CD14-positive monocyte (primary cell): ENCODE measurements at regions not wholly inside any gene's neighbourhood (a gene's known extent, or its start where the extent isn't known, plus 50 kb on each side); places are given as distances from the start of the nearest gene placed in this dataset.

Experiments used
- DNase-seq, 3 donors: peaks; one replicate each; pipeline ENCODE4 v3.0.0-alpha.2; 2011 to 2022
- H2AFZ ChIP-seq: 2 replicates; pipeline ENCODE4 v1.6.0; 2012; ENCODE audit warnings: mild to moderate bottlenecking, low read depth, low read length, inconsistent platforms; ENCODE audit not compliant: insufficient read depth, poor library complexity, severe bottlenecking
- H3K27ac ChIP-seq, 2 donors: 1 replicate in 1 of 2; 2 replicates in 1 of 2; pipeline ENCODE4 v1.5.1; 2012 to 2013; ENCODE audit warnings: low read length in 2 of 2, control low read depth in 1 of 2, inconsistent platforms in 1 of 2, low read depth in 1 of 2, mild to moderate bottlenecking in 1 of 2
- H3K27me3 ChIP-seq, 2 donors: one replicate each; pipeline versions ENCODE4 v1.6.0 to v1.6.1; 2011 to 2013; ENCODE audit warnings: low read length in 2 of 2; ENCODE audit not compliant: control insufficient read depth in 2 of 2, insufficient read depth in 2 of 2
- H3K36me3 ChIP-seq, 2 donors: replicated peaks in 1 of 2; 1 replicate in 1 of 2; 2 replicates in 1 of 2; pipeline versions ENCODE4 v1.5.1 to v1.6.1; 2012 to 2013; ENCODE audit warnings: low read length in 2 of 2, control low read depth in 1 of 2, inconsistent platforms in 1 of 2, mild to moderate bottlenecking in 1 of 2; ENCODE audit not compliant: insufficient read depth in 2 of 2, control insufficient read depth in 1 of 2
- H3K4me1 ChIP-seq, 2 donors: 1 replicate in 1 of 2; 2 replicates in 1 of 2; pipeline versions ENCODE4 v1.5.1 to v1.6.1; 2012 to 2013; ENCODE audit warnings: low read length in 2 of 2, control low read depth in 1 of 2, inconsistent platforms in 1 of 2, mild to moderate bottlenecking in 1 of 2, moderate library complexity in 1 of 2; ENCODE audit not compliant: insufficient read depth in 2 of 2, control insufficient read depth in 1 of 2
- H3K4me2 ChIP-seq: replicated peaks from 2 replicates; pipeline ENCODE3; 2012; ENCODE audit warnings: low read length, moderate library complexity, mild to moderate bottlenecking; ENCODE audit not compliant: poor library complexity, severe bottlenecking; ENCODE audit errors: extremely low read depth
- H3K4me3 ChIP-seq, 3 experiments: fragments of 200-600 bp in 1 of 3; sonication (generic) in 1 of 3; replicated peaks in 1 of 3; 1 replicate in 2 of 3; 2 replicates in 1 of 3; pipeline ENCODE4 v1.5.1; 2011 to 2013; ENCODE audit warnings: low read length in 3 of 3, mild to moderate bottlenecking in 3 of 3, control low read depth in 2 of 3, low read depth in 2 of 3, inconsistent platforms in 1 of 3, moderate library complexity in 1 of 3
- H3K79me2 ChIP-seq: 2 replicates; pipeline ENCODE4 v1.6.0; 2012; ENCODE audit warnings: mild to moderate bottlenecking, control low read depth, inconsistent platforms, low read length, moderate library complexity; ENCODE audit not compliant: insufficient read depth
- H3K9ac ChIP-seq: 2 replicates; pipeline ENCODE4 v1.6.0; 2017; ENCODE audit warnings: low read length, mild to moderate bottlenecking; ENCODE audit not compliant: insufficient read depth, poor library complexity, severe bottlenecking
- H3K9me3 ChIP-seq, 2 donors: replicated peaks in 1 of 2; 1 replicate in 1 of 2; 2 replicates in 1 of 2; pipeline versions ENCODE4 v1.5.1 to v1.6.1; 2012 to 2013; ENCODE audit warnings: low read length in 2 of 2, control low read depth in 1 of 2; ENCODE audit not compliant: control insufficient read depth in 1 of 2, insufficient read depth in 1 of 2
- H4K20me1 ChIP-seq: 2 replicates; pipeline ENCODE4 v1.6.0; 2012; ENCODE audit warnings: mild to moderate bottlenecking, low read length, control low read depth, moderate library complexity; ENCODE audit not compliant: insufficient read depth
- H3K27ac Mint-ChIP-seq, 7 donors: one replicate each; pipeline ENCODE4 v1.8.0; 2020; ENCODE audit warnings: mild to moderate bottlenecking in 7 of 7, mixed read lengths in 7 of 7, moderate library complexity in 6 of 7, inconsistent platforms in 2 of 7
- H3K27me3 Mint-ChIP-seq, 3 donors: one replicate each; pipeline ENCODE4 v1.8.0; 2021 to 2022; ENCODE audit warnings: low read depth in 3 of 3, mild to moderate bottlenecking in 3 of 3, mixed read lengths in 3 of 3, moderate library complexity in 3 of 3, inconsistent platforms in 1 of 3
- H3K36me3 Mint-ChIP-seq, 2 donors: one replicate each; pipeline ENCODE4 v1.8.0; 2020; ENCODE audit warnings: mixed read lengths in 2 of 2, inconsistent platforms in 1 of 2, mild to moderate bottlenecking in 1 of 2
- H3K4me1 Mint-ChIP-seq: one replicate; pipeline ENCODE4 v1.8.0; 2020; ENCODE audit warnings: mild to moderate bottlenecking, mixed read lengths
- H3K4me3 Mint-ChIP-seq, 2 donors: one replicate each; pipeline ENCODE4 v1.8.0; 2020; ENCODE audit warnings: mild to moderate bottlenecking in 2 of 2, mixed read lengths in 2 of 2, moderate library complexity in 1 of 2
- H3K9me3 Mint-ChIP-seq, 7 donors: one replicate each; pipeline ENCODE4 v1.8.0; 2020 to 2022; ENCODE audit warnings: mixed read lengths in 7 of 7, mild to moderate bottlenecking in 6 of 7, moderate library complexity in 6 of 7, inconsistent platforms in 2 of 7
- WGBS: methylation state at CpG from one replicate; pipeline ENCODE4 v1.1.5; 2013; ENCODE audit warnings: missing lambda C conversion rate; ENCODE audit not compliant: insufficient coverage; 5-methylcytosine and 5-hydroxymethylcytosine counted together
- intact Hi-C, 2 donors: fragments of 100-400 bp; cut with micrococcal nuclease; formaldehyde crosslinking; loops; one replicate each; pipeline versions ENCODE4 v1.15.0 to v1.15.1; 2023
- TF ChIP-seq, protein P1 (sequence below): fragments of 200-600 bp; IDR thresholded peaks from one replicate; pipeline ENCODE4 v1.8.0; 2022; ENCODE audit warnings: antibody characterized with exemption, mild to moderate bottlenecking

DNA sequence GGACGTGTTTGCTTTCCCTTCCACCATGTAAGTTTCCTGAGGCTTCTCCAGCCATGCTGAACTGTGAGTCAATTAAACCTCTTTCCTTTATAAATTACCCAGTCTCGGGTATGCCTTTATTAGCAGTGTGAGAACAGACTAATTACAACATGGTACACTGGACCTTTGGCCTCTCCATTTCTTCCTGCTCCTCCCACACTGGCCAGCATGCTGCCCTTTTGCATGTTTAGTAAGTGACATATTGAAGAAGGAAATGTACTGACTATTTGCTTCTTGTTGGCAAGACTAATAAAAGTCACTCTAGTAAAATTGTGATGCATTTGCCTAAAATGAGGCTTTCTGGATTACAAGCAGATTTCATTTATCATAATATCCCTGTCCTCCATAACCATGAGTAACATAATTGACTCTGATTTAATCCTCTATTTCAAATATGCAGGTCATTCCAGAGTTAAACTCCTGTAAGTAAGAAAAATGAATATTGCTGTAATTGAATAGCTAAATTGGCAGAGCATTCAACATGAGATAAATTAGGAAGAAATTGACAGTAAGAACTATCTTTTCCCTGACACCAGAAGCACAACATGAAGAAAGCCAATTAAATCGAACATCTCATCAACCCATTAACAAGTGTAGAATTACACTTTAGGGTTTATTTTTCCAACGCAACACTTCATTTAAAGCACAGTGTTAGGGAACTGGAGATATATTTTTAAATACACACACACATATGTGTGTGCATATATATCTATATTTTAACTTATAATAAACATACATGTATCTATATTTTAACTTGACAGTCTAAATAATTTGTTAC lies 427.8 kb upstream of the ZP4 start:
- no peaks in the 10 kb centered on the region for H3K36me3 ChIP-seq
- no peaks in the 10 kb centered on the region for H3K4me1 ChIP-seq
- peaks cover 0 to 11% (median 7%) of the 10 kb centered on the region in 7 donors for H3K9me3 Mint-ChIP-seq
- H3K4me3 Mint-ChIP-seq, result no peak overlapping the region
- TF ChIP-seq, protein P1, sequence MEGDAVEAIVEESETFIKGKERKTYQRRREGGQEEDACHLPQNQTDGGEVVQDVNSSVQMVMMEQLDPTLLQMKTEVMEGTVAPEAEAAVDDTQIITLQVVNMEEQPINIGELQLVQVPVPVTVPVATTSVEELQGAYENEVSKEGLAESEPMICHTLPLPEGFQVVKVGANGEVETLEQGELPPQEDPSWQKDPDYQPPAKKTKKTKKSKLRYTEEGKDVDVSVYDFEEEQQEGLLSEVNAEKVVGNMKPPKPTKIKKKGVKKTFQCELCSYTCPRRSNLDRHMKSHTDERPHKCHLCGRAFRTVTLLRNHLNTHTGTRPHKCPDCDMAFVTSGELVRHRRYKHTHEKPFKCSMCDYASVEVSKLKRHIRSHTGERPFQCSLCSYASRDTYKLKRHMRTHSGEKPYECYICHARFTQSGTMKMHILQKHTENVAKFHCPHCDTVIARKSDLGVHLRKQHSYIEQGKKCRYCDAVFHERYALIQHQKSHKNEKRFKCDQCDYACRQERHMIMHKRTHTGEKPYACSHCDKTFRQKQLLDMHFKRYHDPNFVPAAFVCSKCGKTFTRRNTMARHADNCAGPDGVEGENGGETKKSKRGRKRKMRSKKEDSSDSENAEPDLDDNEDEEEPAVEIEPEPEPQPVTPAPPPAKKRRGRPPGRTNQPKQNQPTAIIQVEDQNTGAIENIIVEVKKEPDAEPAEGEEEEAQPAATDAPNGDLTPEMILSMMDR, result no peak
- no CpG with 5 or more reads among the region's 4 CpGs for WGBS
- H3K27ac ChIP-seq, result no peak overlapping the region
- no peak overlapping the region for H2AFZ ChIP-seq
- no peak overlapping the region for H3K9ac ChIP-seq
- H3K79me2 ChIP-seq, result no peaks in the 10 kb centered on the region
- no peak overlapping the region for H3K4me3 ChIP-seq
- intact Hi-C loops, result no loop called here
- no peak for DNase-seq
- peaks cover 2% of the 10 kb centered on the region for H3K4me1 Mint-ChIP-seq
- H3K4me2 ChIP-seq, result no peak overlapping the region
- H3K27me3 ChIP-seq, result no peaks in the 10 kb centered on the region
- no peak overlapping the region for H3K27ac Mint-ChIP-seq
- H4K20me1 ChIP-seq, result no peaks in the 10 kb centered on the region
- no peaks in the 10 kb centered on the region for H3K36me3 Mint-ChIP-seq
- no peaks in the 10 kb centered on the region for H3K9me3 ChIP-seq
- H3K27me3 Mint-ChIP-seq, result peaks cover 0 to 1% (median 0%) of the 10 kb centered on the region in 3 donors

DNA sequence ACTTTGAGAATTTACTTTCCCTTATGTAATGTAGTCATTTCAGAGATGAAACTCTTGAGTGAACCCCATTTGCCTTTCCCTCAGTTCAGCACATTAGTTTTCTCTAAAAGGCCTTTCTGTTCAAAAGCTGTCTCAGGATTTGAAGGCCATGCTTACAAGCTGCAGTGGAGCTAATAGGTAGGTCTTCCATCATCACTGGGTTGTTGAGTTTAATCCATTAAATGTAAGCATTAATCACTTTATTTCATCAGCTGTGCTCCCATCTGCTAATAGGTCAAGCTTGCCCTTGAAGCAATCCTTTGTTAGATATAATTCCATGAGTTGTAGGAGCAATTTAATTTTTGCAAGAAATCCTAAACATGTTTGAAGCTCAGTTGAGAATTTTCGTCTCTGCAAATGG lies 422.2 kb upstream of the ZP4 start:
- Histone ChIP-seq H3K4me3 (no peak overlapping the region), H3K9me3 (no peaks in the 10 kb centered on the region), H4K20me1 (no peaks in the 10 kb centered on the region), H3K4me2 (no peak overlapping the region), H3K4me1 (no peaks in the 10 kb centered on the region), H3K27ac (no peak overlapping the region), H2AFZ (no peak overlapping the region), H3K9ac (no peak overlapping the region), H3K79me2 (no peaks in the 10 kb centered on the region), H3K36me3 (no peaks in the 10 kb centered on the region), H3K27me3 (no peaks in the 10 kb centered on the region)
- no peak overlapping the region for H3K4me3 Mint-ChIP-seq
- peaks cover 0 to 10% (median 3%) of the 10 kb centered on the region in 7 donors for H3K9me3 Mint-ChIP-seq
- no peak for DNase-seq
- TF ChIP-seq, protein P1, result no peak
- H3K4me1 Mint-ChIP-seq, result no peaks in the 10 kb centered on the region
- intact Hi-C loops, result no loop called here
- no peaks in the 10 kb centered on the region for H3K36me3 Mint-ChIP-seq
- H3K27ac Mint-ChIP-seq, result no peak overlapping the region
- no CpG with 5 or more reads among the region's 1 CpG for WGBS
- H3K27me3 Mint-ChIP-seq, result peaks cover 0 to 5% (median 0%) of the 10 kb centered on the region in 3 donors
